A673 (cell line): ENCODE measurements at regions not wholly inside any gene's neighbourhood (a gene's known extent, or its start where the extent isn't known, plus 50 kb on each side); places are given as distances from the start of the nearest gene placed in this dataset.

Source experiments
- BruUV-seq: library from RNA; stranded (reverse); fragments of 400-500 nt; replicated peaks from 2 replicates; lab custom pipeline; 2021; lab: Mats Ljungman, UMichigan
- CTCF ChIA-PET: fragments of 300-600 bp; sonication (Branson Sonifier 250); formaldehyde crosslinking; loops from one replicate; lab custom pipeline; 2022; ENCODE audit warnings: antibody characterized with exemption; lab: Charles Lee
- POLR2A ChIA-PET: fragments of 300-600 bp; sonication (Branson Sonifier 250); formaldehyde crosslinking; loops from one replicate; lab custom pipeline; 2022; ENCODE audit warnings: antibody characterized with exemption; ENCODE audit not compliant: low non-redundant PET; lab: Charles Lee
- DNase-seq: peaks from one replicate; pipeline ENCODE4 v3.0.0-alpha.2; 2015; ENCODE audit warnings: low spot score
- H3K27ac ChIP-seq: fragments of 200-600 bp; sonication (generic); 2 replicates; pipeline ENCODE4 v1.5.1; 2016; ENCODE audit warnings: mixed run types, low read depth, mild to moderate bottlenecking, mixed read lengths, antibody characterized with exemption, low read length; ENCODE audit not compliant: poor library complexity, severe bottlenecking
- H3K27me3 ChIP-seq: fragments of 200-600 bp; sonication (generic); replicated peaks from 2 replicates; pipeline ENCODE4 v1.6.1; 2017; ENCODE audit warnings: mixed run types, low read depth, mild to moderate bottlenecking, mixed read lengths, antibody characterized with exemption, low read length; ENCODE audit not compliant: insufficient read depth, poor library complexity
- H3K36me3 ChIP-seq: fragments of 200-600 bp; sonication (generic); 2 replicates; pipeline ENCODE4 v1.6.1; 2016; ENCODE audit warnings: mixed run types, mild to moderate bottlenecking, mixed read lengths, antibody characterized with exemption, low read length; ENCODE audit not compliant: insufficient read depth, poor library complexity, severe bottlenecking
- H3K4me1 ChIP-seq: fragments of 200-600 bp; sonication (generic); 2 replicates; pipeline ENCODE4 v1.6.1; 2017; ENCODE audit warnings: mixed run types, mild to moderate bottlenecking, mixed read lengths, antibody characterized with exemption, low read length; ENCODE audit not compliant: insufficient read depth, poor library complexity, severe bottlenecking
- H3K4me3 ChIP-seq: fragments of 200-600 bp; sonication (generic); 2 replicates; pipeline ENCODE4 v1.5.1; 2016; ENCODE audit warnings: low read depth, mixed run types, mild to moderate bottlenecking, mixed read lengths, low read length; ENCODE audit not compliant: poor library complexity, severe bottlenecking
- H3K9me3 ChIP-seq: fragments of 200-600 bp; sonication (generic); 2 replicates; pipeline ENCODE4 v1.6.1; 2016; ENCODE audit warnings: mixed run types, low read depth, mild to moderate bottlenecking, mixed read lengths, antibody characterized with exemption, low read length; ENCODE audit not compliant: poor library complexity, severe bottlenecking
- CTCF ChIP-seq: fragments of 300-800, 200-600 bp; sonication (generic); conservative IDR thresholded peaks from 2 replicates; pipeline ENCODE4 v1.5.1; 2017; ENCODE audit warnings: low read depth, mild to moderate bottlenecking, antibody characterized with exemption, low read length, moderate library complexity, mixed read lengths
- EZH2 ChIP-seq: fragments of 200-600 bp; sonication (generic); IDR thresholded peaks from 2 replicates; pipeline ENCODE4 v1.6.1; 2017; ENCODE audit warnings: borderline replicate concordance, low read depth, mild to moderate bottlenecking, mixed read lengths, antibody characterized with exemption, low read length; ENCODE audit not compliant: poor library complexity, severe bottlenecking
- intact Hi-C: fragments of 100-400 bp; cut with micrococcal nuclease; formaldehyde crosslinking; loops from one replicate; pipeline ENCODE4 v1.10.0; 2022; ENCODE audit not compliant: unreplicated experiment

GRCh38 chr9:108086624-108087023 is 597.1 kb upstream of the KLF4 start:
- H3K4me3 ChIP-seq = no peak overlapping the region
- intact Hi-C loops = no loop called here
- H3K4me1 ChIP-seq = no peaks in the 10 kb centered on the region
- no TSS peak for BruUV-seq
- TF ChIP-seq CTCF (no peak), EZH2 (no peak)
- POLR2A ChIA-PET = no interaction called here
- H3K27me3 ChIP-seq = no peaks in the 10 kb centered on the region
- CTCF ChIA-PET = no interaction called here
- no peak overlapping the region for H3K27ac ChIP-seq
- no peaks in the 10 kb centered on the region for H3K36me3 ChIP-seq
- DNase-seq = no peak
- H3K9me3 ChIP-seq = peaks cover 17% of the 10 kb centered on the region

GRCh38 chr9:108085294-108085693 is 595.7 kb upstream of the KLF4 start:
- CTCF ChIA-PET = no interaction called here
- intact Hi-C loops = no loop called here
- POLR2A ChIA-PET = no interaction called here
- no peak for DNase-seq
- Histone ChIP-seq H3K27me3 (no peaks in the 10 kb centered on the region), H3K4me3 (no peak overlapping the region), H3K9me3 (peaks cover 18% of the 10 kb centered on the region), H3K4me1 (no peaks in the 10 kb centered on the region), H3K36me3 (no peaks in the 10 kb centered on the region), H3K27ac (no peak overlapping the region)
- TF ChIP-seq EZH2 (no peak), CTCF (no peak)
- BruUV-seq = no TSS peak

- BruUV-seq = no TSS peak
- ChIA-PET CTCF (no interaction called here), POLR2A (no interaction called here)
- no peak for DNase-seq
- TF ChIP-seq CTCF = no peak
- no peak for TF ChIP-seq EZH2
- Histone ChIP-seq H3K27me3 (no peaks in the 10 kb centered on the region), H3K36me3 (no peaks in the 10 kb centered on the region), H3K27ac (no peak overlapping the region), H3K9me3 (peaks cover 18% of the 10 kb centered on the region), H3K4me1 (no peaks in the 10 kb centered on the region), H3K4me3 (no peak overlapping the region)
- intact Hi-C loops = no loop called here
Measured at GRCh38 chr9:108083796-108084352, 594.3 kb upstream of the KLF4 start.
